ENCODE measurements at regions not wholly inside any gene's neighbourhood (a gene's known extent, or its start where the extent isn't known, plus 50 kb on each side); places are given as distances from the start of the nearest gene placed in this dataset.

GRCh38 chr2:223314811-223315210, 262.8 kb downstream of the KCNE4 start:
- no peak overlapping the region for H3K9ac ChIP-seq (ENCODE audit: insufficient read depth, low read length, poor library complexity, severe bottlenecking)

GRCh38 chr2:223315813-223316212, 263.8 kb downstream of the KCNE4 start:
- Histone ChIP-seq H4K20me1 (ENCODE audit: insufficient read depth, low read length) (no peaks in the 10 kb centered on the region), H3K36me3 (replicated peaks in 1 of 2; ENCODE audit: control insufficient read depth in 1 of 2, insufficient read depth in 2 of 2, low read length in 2 of 2) (no peaks in the 10 kb centered on the region), H3K4me2 (replicated peaks; ENCODE audit: extremely low read depth, low read length, poor library complexity, severe bottlenecking) (no peak overlapping the region), H2AFZ (ENCODE audit: insufficient read depth, low read depth, low read length, poor library complexity, severe bottlenecking) (no peak overlapping the region), H3K27me3 (ENCODE audit: control insufficient read depth in 2 of 2, insufficient read depth in 2 of 2, low read length in 2 of 2) (no peaks in the 10 kb centered on the region), H3K9me3 (replicated peaks in 1 of 2; ENCODE audit: control insufficient read depth in 1 of 2, insufficient read depth in 1 of 2, low read length in 2 of 2) (peaks cover 0 to 4% of the 10 kb centered on the region in 2 donors), H3K4me3 (replicated peaks in 1 of 3; ENCODE audit: low read depth in 2 of 3, low read length in 3 of 3) (no peak overlapping the region), H3K9ac (ENCODE audit: insufficient read depth, low read length, poor library complexity, severe bottlenecking) (no peak overlapping the region), H3K4me1 (ENCODE audit: control insufficient read depth in 1 of 2, insufficient read depth in 2 of 2, low read length in 2 of 2) (no peaks in the 10 kb centered on the region), H3K27ac (ENCODE audit: low read depth in 1 of 2, low read length in 2 of 2) (no peak overlapping the region), H3K79me2 (ENCODE audit: insufficient read depth, low read length) (no peaks in the 10 kb centered on the region)
- DNase-seq, result no peak
- 100% methylated on average over 2 of the region's 3 CpGs for WGBS (ENCODE audit: insufficient coverage)
- Mint-ChIP-seq H3K4me1 (no peaks in the 10 kb centered on the region), H3K9me3 (peaks cover 0 to 3% (median 0%) of the 10 kb centered on the region in 7 donors), H3K36me3 (no peaks in the 10 kb centered on the region), H3K27ac (no peak overlapping the region), H3K4me3 (no peak overlapping the region), H3K27me3 (ENCODE audit: low read depth in 3 of 3) (peaks cover 0 to 1% (median 0%) of the 10 kb centered on the region in 3 donors)
- TF ChIP-seq, protein P1, sequence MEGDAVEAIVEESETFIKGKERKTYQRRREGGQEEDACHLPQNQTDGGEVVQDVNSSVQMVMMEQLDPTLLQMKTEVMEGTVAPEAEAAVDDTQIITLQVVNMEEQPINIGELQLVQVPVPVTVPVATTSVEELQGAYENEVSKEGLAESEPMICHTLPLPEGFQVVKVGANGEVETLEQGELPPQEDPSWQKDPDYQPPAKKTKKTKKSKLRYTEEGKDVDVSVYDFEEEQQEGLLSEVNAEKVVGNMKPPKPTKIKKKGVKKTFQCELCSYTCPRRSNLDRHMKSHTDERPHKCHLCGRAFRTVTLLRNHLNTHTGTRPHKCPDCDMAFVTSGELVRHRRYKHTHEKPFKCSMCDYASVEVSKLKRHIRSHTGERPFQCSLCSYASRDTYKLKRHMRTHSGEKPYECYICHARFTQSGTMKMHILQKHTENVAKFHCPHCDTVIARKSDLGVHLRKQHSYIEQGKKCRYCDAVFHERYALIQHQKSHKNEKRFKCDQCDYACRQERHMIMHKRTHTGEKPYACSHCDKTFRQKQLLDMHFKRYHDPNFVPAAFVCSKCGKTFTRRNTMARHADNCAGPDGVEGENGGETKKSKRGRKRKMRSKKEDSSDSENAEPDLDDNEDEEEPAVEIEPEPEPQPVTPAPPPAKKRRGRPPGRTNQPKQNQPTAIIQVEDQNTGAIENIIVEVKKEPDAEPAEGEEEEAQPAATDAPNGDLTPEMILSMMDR (IDR thresholded peaks at IDR 0.05), result no peak
- intact Hi-C loops (cut with micrococcal nuclease), result no loop called here

More at GRCh38 chr2:223314811-223315210, 262.8 kb downstream of the KCNE4 start:
- no peaks in the 10 kb centered on the region for H3K4me1 Mint-ChIP-seq
- no peaks in the 10 kb centered on the region for H3K79me2 ChIP-seq (ENCODE audit: insufficient read depth, low read length)
- H3K36me3 ChIP-seq (replicated peaks in 1 of 2; ENCODE audit: control insufficient read depth in 1 of 2, insufficient read depth in 2 of 2, low read length in 2 of 2), result no peaks in the 10 kb centered on the region
- no peak overlapping the region for H2AFZ ChIP-seq (ENCODE audit: insufficient read depth, low read depth, low read length, poor library complexity, severe bottlenecking)
- no peaks in the 10 kb centered on the region for H3K9me3 ChIP-seq (replicated peaks in 1 of 2; ENCODE audit: control insufficient read depth in 1 of 2, insufficient read depth in 1 of 2, low read length in 2 of 2)
- TF ChIP-seq, protein P1 (IDR thresholded peaks at IDR 0.05), result no peak
- no peaks in the 10 kb centered on the region for H3K36me3 Mint-ChIP-seq
- H3K27ac Mint-ChIP-seq, result no peak overlapping the region
- 80% methylated on average over 1 of the region's 2 CpGs for WGBS (ENCODE audit: insufficient coverage)
- no peak overlapping the region for H3K4me3 Mint-ChIP-seq
- no peak overlapping the region for H3K4me2 ChIP-seq (replicated peaks; ENCODE audit: extremely low read depth, low read length, poor library complexity, severe bottlenecking)
- no peak overlapping the region for H3K4me3 ChIP-seq (replicated peaks in 1 of 3; ENCODE audit: low read depth in 2 of 3, low read length in 3 of 3)
- no peaks in the 10 kb centered on the region for H3K4me1 ChIP-seq (ENCODE audit: control insufficient read depth in 1 of 2, insufficient read depth in 2 of 2, low read length in 2 of 2)
- intact Hi-C loops (cut with micrococcal nuclease), result no loop called here
- no peak for DNase-seq
- peaks cover 0 to 1% (median 0%) of the 10 kb centered on the region in 3 donors for H3K27me3 Mint-ChIP-seq (ENCODE audit: low read depth in 3 of 3)
- no peaks in the 10 kb centered on the region for H3K27me3 ChIP-seq (ENCODE audit: control insufficient read depth in 2 of 2, insufficient read depth in 2 of 2, low read length in 2 of 2)
- no peak overlapping the region for H3K27ac ChIP-seq (ENCODE audit: low read depth in 1 of 2, low read length in 2 of 2)
- H3K9me3 Mint-ChIP-seq, result no peaks in the 10 kb centered on the region
- H4K20me1 ChIP-seq (ENCODE audit: insufficient read depth, low read length), result no peaks in the 10 kb centered on the region
